Activated T-cell treated with anti-CD3 and anti-CD28 coated beads, Interleukin-2, amount 50 U/mL, for 48 hours (primary cell): ENCODE measurements at regions not wholly inside any gene's neighbourhood (a gene's known extent, or its start where the extent isn't known, plus 50 kb on each side); places are given as distances from the start of the nearest gene placed in this dataset.
"Not testable (repeated sequence)": the region's sequence is repeated elsewhere in the genome, so short reads cannot be mapped to it uniquely, and the experiment has no call there.

ENCODE experiments used
- DNase-seq, 2 experiments: peaks; one replicate each; pipeline ENCODE4 v3.0.0-alpha.2; 2020

GRCh38 chr12:91717804-91718203 is 427.8 kb downstream of the BTG1 start:
- DNase-seq: no peak

- DNase-seq: not testable (repeated sequence)
These were observed 433.7 kb downstream of the BTG1 start for GRCh38 chr12:91711925-91712324.

GRCh38 chr12:91706466-91706865 is 439.2 kb downstream of the BTG1 start:
- no peak for DNase-seq

- DNase-seq: no peak
These were observed 441.2 kb downstream of the BTG1 start for GRCh38 chr12:91704446-91704845.

GRCh38 chr12:91703491-91704283 is 442.0 kb downstream of the BTG1 start:
- DNase-seq: no peak

- no peak for DNase-seq
These were observed 442.7 kb downstream of the BTG1 start for GRCh38 chr12:91702843-91703425.

GRCh38 chr12:91695964-91696363 is 449.7 kb downstream of the BTG1 start:
- DNase-seq: no peak

- not testable (repeated sequence) for DNase-seq
These were observed 450.2 kb downstream of the BTG1 start for GRCh38 chr12:91695406-91695805.

- DNase-seq: no peak
These were observed 455.1 kb downstream of the BTG1 start for GRCh38 chr12:91690531-91690930.

GRCh38 chr12:91687052-91688017 is 458.3 kb downstream of the BTG1 start:
- no peak for DNase-seq

GRCh38 chr12:91685917-91686316 is 459.7 kb downstream of the BTG1 start:
- DNase-seq: no peak

GRCh38 chr12:91681751-91682150 is 463.9 kb downstream of the BTG1 start:
- no peak for DNase-seq

GRCh38 chr12:91680864-91681263 is 464.8 kb downstream of the BTG1 start:
- DNase-seq: no peak

- DNase-seq: no peak
These were observed 468.1 kb downstream of the BTG1 start for GRCh38 chr12:91677556-91677955.

GRCh38 chr12:91675401-91675800 is 470.2 kb downstream of the BTG1 start:
- no peak for DNase-seq

GRCh38 chr12:91672130-91672529 is 473.5 kb downstream of the BTG1 start:
- no peak for DNase-seq

- no peak for DNase-seq
These were observed 478.0 kb downstream of the BTG1 start for GRCh38 chr12:91667694-91668093.

- no peak for DNase-seq
These were observed 481.1 kb upstream of the DCN start for GRCh38 chr12:91663744-91664143.

- DNase-seq: no peak
These were observed 480.7 kb upstream of the DCN start for GRCh38 chr12:91663310-91663709.

- DNase-seq: no peak
These were observed 479.4 kb upstream of the DCN start for GRCh38 chr12:91662021-91662420.

GRCh38 chr12:91657032-91657431 is 474.4 kb upstream of the DCN start:
- no peak for DNase-seq

GRCh38 chr12:91655966-91656365 is 473.3 kb upstream of the DCN start:
- DNase-seq: no peak

- no peak for DNase-seq
These were observed 471.5 kb upstream of the DCN start for GRCh38 chr12:91654087-91654486.

- no peak for DNase-seq
These were observed 469.1 kb upstream of the DCN start for GRCh38 chr12:91651728-91652127.
